Epidermal melanocyte (primary cell): ENCODE measurements at regions not wholly inside any gene's neighbourhood (a gene's known extent, or its start where the extent isn't known, plus 50 kb on each side); places are given as distances from the start of the nearest gene placed in this dataset.
"Not testable (repeated sequence)": the region's sequence is repeated elsewhere in the genome, so short reads cannot be mapped to it uniquely, and the experiment has no call there.

Source experiments
- DNase-seq: peaks from one replicate; pipeline ENCODE4 v3.0.0; 2011; ENCODE audit warnings: low spot score; ENCODE audit not compliant: insufficient read length

- DNase-seq, result no peak
These were observed 437.5 kb upstream of the RGS17 start for GRCh38 chr6:153568628-153569027.

- no peak for DNase-seq
These were observed 433.7 kb upstream of the RGS17 start for GRCh38 chr6:153564803-153565202.

GRCh38 chr6:153563001-153563400, 431.9 kb upstream of the RGS17 start:
- DNase-seq, result no peak

- DNase-seq, result no peak
These were observed 422.5 kb upstream of the RGS17 start for GRCh38 chr6:153553627-153554026.

GRCh38 chr6:153539602-153540001, 408.5 kb upstream of the RGS17 start:
- DNase-seq, result no peak

- no peak for DNase-seq
These were observed 407.4 kb upstream of the RGS17 start for GRCh38 chr6:153538491-153538890.

- no peak for DNase-seq
These were observed 406.3 kb upstream of the RGS17 start for GRCh38 chr6:153537422-153537821.

- no peak for DNase-seq
These were observed 395.4 kb upstream of the RGS17 start for GRCh38 chr6:153526479-153526878.

GRCh38 chr6:153525998-153526397, 394.9 kb upstream of the RGS17 start:
- DNase-seq, result no peak

GRCh38 chr6:153523390-153523789, 392.3 kb upstream of the RGS17 start:
- DNase-seq, result no peak

- peak; percentile 27 for DNase-seq
These were observed 380.9 kb upstream of the RGS17 start for GRCh38 chr6:153511896-153512496.

GRCh38 chr6:153503810-153504209, 372.7 kb upstream of the RGS17 start:
- no peak for DNase-seq

GRCh38 chr6:153493501-153493900, 362.4 kb upstream of the RGS17 start:
- DNase-seq, result no peak

- no peak for DNase-seq
These were observed 358.4 kb upstream of the RGS17 start for GRCh38 chr6:153489479-153489878.

- DNase-seq, result no peak
These were observed 357.2 kb upstream of the RGS17 start for GRCh38 chr6:153488267-153488666.

GRCh38 chr6:153485072-153485471, 354.0 kb upstream of the RGS17 start:
- no peak for DNase-seq

- DNase-seq, result no peak
These were observed 353.0 kb upstream of the RGS17 start for GRCh38 chr6:153484056-153484455.

- DNase-seq, result no peak
These were observed 345.2 kb upstream of the RGS17 start for GRCh38 chr6:153476243-153476642.

- no peak for DNase-seq
These were observed 334.0 kb upstream of the RGS17 start for GRCh38 chr6:153465050-153465449.

GRCh38 chr6:153449279-153449678, 318.2 kb upstream of the RGS17 start:
- no peak for DNase-seq

- not testable (repeated sequence) for DNase-seq
These were observed 311.7 kb upstream of the RGS17 start for GRCh38 chr6:153442749-153443148.

- DNase-seq, result no peak
These were observed 311.0 kb upstream of the RGS17 start for GRCh38 chr6:153442096-153442495.

GRCh38 chr6:153437193-153437592, 306.1 kb upstream of the RGS17 start:
- DNase-seq, result no peak

- DNase-seq, result no peak
These were observed 305.3 kb upstream of the RGS17 start for GRCh38 chr6:153436351-153436750.
